ENCODE measurements at regions not wholly inside any gene's neighbourhood (a gene's known extent, or its start where the extent isn't known, plus 50 kb on each side); places are given as distances from the start of the nearest gene placed in this dataset.

- no peak for TF ChIP-seq CTCF (IDR thresholded peaks at IDR 0.05; ENCODE audit: insufficient read depth, missing control alignments)
- FAIRE-seq (no peak), DNase-seq (ENCODE audit: insufficient read length, low spot score) (no peak)
Observed at GRCh38 chr13:59373341-59373740, 790.4 kb downstream of the DIAPH3 start.

- DNase-seq (ENCODE audit: insufficient read length, low spot score) (no peak), FAIRE-seq (no peak)
- no peak for TF ChIP-seq CTCF (IDR thresholded peaks at IDR 0.05; ENCODE audit: insufficient read depth, missing control alignments)
Observed at GRCh38 chr13:59374691-59375090, 789.0 kb downstream of the DIAPH3 start.

GRCh38 chr13:59384154-59384553 is 779.6 kb downstream of the DIAPH3 start:
- FAIRE-seq (no peak), DNase-seq (ENCODE audit: insufficient read length, low spot score) (no peak)
- no peak for TF ChIP-seq CTCF (IDR thresholded peaks at IDR 0.05; ENCODE audit: insufficient read depth, missing control alignments)

GRCh38 chr13:59391696-59392095 is 772.0 kb downstream of the DIAPH3 start:
- FAIRE-seq (peak; percentile 60), DNase-seq (ENCODE audit: insufficient read length, low spot score) (no peak)
- TF ChIP-seq CTCF (IDR thresholded peaks at IDR 0.05; ENCODE audit: insufficient read depth, missing control alignments), result peak; percentile 84

GRCh38 chr13:59392328-59392727 is 771.4 kb downstream of the DIAPH3 start:
- FAIRE-seq (no peak), DNase-seq (ENCODE audit: insufficient read length, low spot score) (no peak)
- no peak for TF ChIP-seq CTCF (IDR thresholded peaks at IDR 0.05; ENCODE audit: insufficient read depth, missing control alignments)

GRCh38 chr13:59394496-59394895 is 769.2 kb downstream of the DIAPH3 start:
- no peak for FAIRE-seq
- no peak for DNase-seq (ENCODE audit: insufficient read length, low spot score)
- TF ChIP-seq CTCF (IDR thresholded peaks at IDR 0.05; ENCODE audit: insufficient read depth, missing control alignments), result no peak

- DNase-seq (ENCODE audit: insufficient read length, low spot score) (no peak), FAIRE-seq (no peak)
- no peak for TF ChIP-seq CTCF (IDR thresholded peaks at IDR 0.05; ENCODE audit: insufficient read depth, missing control alignments)
Observed at GRCh38 chr13:59398127-59398526, 765.6 kb downstream of the DIAPH3 start.
